ENCODE measurements at regions not wholly inside any gene's neighbourhood (a gene's known extent, or its start where the extent isn't known, plus 50 kb on each side); places are given as distances from the start of the nearest gene placed in this dataset.
"Not testable (repeated sequence)": the region's sequence is repeated elsewhere in the genome, so short reads cannot be mapped to it uniquely, and the experiment has no call there.

- DNase-seq (ENCODE audit: low read depth in 2 of 2): no peak
- TF ChIP-seq CTCF (IDR thresholded peaks at IDR 0.05; ENCODE audit: low read depth, low read length): no peak
- no peak overlapping the region for H3K4me3 ChIP-seq (replicated peaks in 1 of 2; ENCODE audit: low read depth in 2 of 2, low read length in 2 of 2)
These were observed 95.4 kb downstream of the UTP18 start for GRCh38 chr17:51355441-51356410.

GRCh38 chr17:51359055-51359454, 98.7 kb downstream of the UTP18 start:
- no peak for DNase-seq (ENCODE audit: low read depth in 2 of 2)
- no peak overlapping the region for H3K4me3 ChIP-seq (replicated peaks in 1 of 2; ENCODE audit: low read depth in 2 of 2, low read length in 2 of 2)
- TF ChIP-seq CTCF (IDR thresholded peaks at IDR 0.05; ENCODE audit: low read depth, low read length): no peak

- DNase-seq (ENCODE audit: low read depth in 2 of 2): peak in 1 of 2 donors; percentile 27
- no peak overlapping the region for H3K4me3 ChIP-seq (replicated peaks in 1 of 2; ENCODE audit: low read depth in 2 of 2, low read length in 2 of 2)
- no peak for TF ChIP-seq CTCF (IDR thresholded peaks at IDR 0.05; ENCODE audit: low read depth, low read length)
These were observed 102.7 kb downstream of the UTP18 start for GRCh38 chr17:51362811-51363585.

- no peak for TF ChIP-seq CTCF (IDR thresholded peaks at IDR 0.05; ENCODE audit: low read depth, low read length)
- H3K4me3 ChIP-seq (replicated peaks in 1 of 2; ENCODE audit: low read depth in 2 of 2, low read length in 2 of 2): no peak overlapping the region
- DNase-seq (ENCODE audit: low read depth in 2 of 2): peak in 1 of 2 donors; percentile 9
These were observed 104.7 kb downstream of the UTP18 start for GRCh38 chr17:51365090-51365489.

- H3K4me3 ChIP-seq (replicated peaks in 1 of 2; ENCODE audit: low read depth in 2 of 2, low read length in 2 of 2): no peak overlapping the region
- no peak for DNase-seq (ENCODE audit: low read depth in 2 of 2)
- no peak for TF ChIP-seq CTCF (IDR thresholded peaks at IDR 0.05; ENCODE audit: low read depth, low read length)
These were observed 106.5 kb downstream of the UTP18 start for GRCh38 chr17:51366866-51367265.

GRCh38 chr17:51367836-51368235, 107.5 kb downstream of the UTP18 start:
- not testable (repeated sequence) for H3K4me3 ChIP-seq (replicated peaks in 1 of 2; ENCODE audit: low read depth in 2 of 2, low read length in 2 of 2)

GRCh38 chr17:51371732-51372151, 111.4 kb downstream of the UTP18 start:
- H3K4me3 ChIP-seq (replicated peaks in 1 of 2; ENCODE audit: low read depth in 2 of 2, low read length in 2 of 2): no peak overlapping the region
- DNase-seq (ENCODE audit: low read depth in 2 of 2): peak; percentile 56 to 71
- peak; percentile 70 for TF ChIP-seq CTCF (IDR thresholded peaks at IDR 0.05; ENCODE audit: low read depth, low read length)

More at GRCh38 chr17:51367836-51368235, 107.5 kb downstream of the UTP18 start:
- DNase-seq (ENCODE audit: low read depth in 2 of 2): not testable (repeated sequence)

All from cardiac fibroblast (primary cell).